IPS DF 6.9 (cell line): ENCODE measurements at regions not wholly inside any gene's neighbourhood (a gene's known extent, or its start where the extent isn't known, plus 50 kb on each side); places are given as distances from the start of the nearest gene placed in this dataset.
"Not testable (repeated sequence)": the region's sequence is repeated elsewhere in the genome, so short reads cannot be mapped to it uniquely, and the experiment has no call there.

ENCODE experiments used
- DNase-seq: peaks from one replicate; pipeline ENCODE4 v3.0.0-alpha.2; 2013; ENCODE audit warnings: low read depth, low spot score
- H3K27ac ChIP-seq: one replicate; pipeline ENCODE4 v1.5.1; 2013; ENCODE audit warnings: low read length, control low read depth
- H3K27me3 ChIP-seq: 2 replicates; pipeline ENCODE4 v1.6.1; 2013; ENCODE audit warnings: mild to moderate bottlenecking, low read length; ENCODE audit not compliant: control insufficient read depth, insufficient read depth
- H3K36me3 ChIP-seq: 2 replicates; pipeline ENCODE4 v1.6.1; 2013; ENCODE audit warnings: low read length; ENCODE audit not compliant: control insufficient read depth, insufficient read depth
- H3K4me1 ChIP-seq: 2 replicates; pipeline ENCODE4 v1.6.1; 2013; ENCODE audit warnings: low read length; ENCODE audit not compliant: control insufficient read depth, insufficient read depth
- H3K4me3 ChIP-seq: 2 replicates; pipeline ENCODE4 v1.5.1; 2013; ENCODE audit warnings: mild to moderate bottlenecking, low read length
- H3K9me3 ChIP-seq: 2 replicates; pipeline ENCODE4 v1.6.1; 2013; ENCODE audit warnings: low read length, inconsistent platforms; ENCODE audit not compliant: control insufficient read depth, insufficient read depth
- WGBS: extraction: QIAGEN DNeasy Blood & Tissue Kit; methylation state at CpG from one replicate; pipeline ENCODE4 v1.1.7; 2013; ENCODE audit warnings: mixed read lengths, missing lambda C conversion rate; ENCODE audit not compliant: insufficient read length, insufficient coverage; 5-methylcytosine and 5-hydroxymethylcytosine counted together

- H3K27me3 ChIP-seq: no peaks in the 10 kb centered on the region
- no peak overlapping the region for H3K4me3 ChIP-seq
- no peaks in the 10 kb centered on the region for H3K4me1 ChIP-seq
- no peak overlapping the region for H3K27ac ChIP-seq
- H3K36me3 ChIP-seq: peaks cover 7% of the 10 kb centered on the region
- no peak for DNase-seq
- H3K9me3 ChIP-seq: peaks cover 2% of the 10 kb centered on the region
These were observed 520.1 kb upstream of the IMPG1 start for GRCh38 chr6:76592566-76592965.

- no peaks in the 10 kb centered on the region for H3K36me3 ChIP-seq
- no peaks in the 10 kb centered on the region for H3K4me1 ChIP-seq
- no peak for DNase-seq
- H3K4me3 ChIP-seq: no peak overlapping the region
- WGBS: no CpG with 5 or more reads among the region's 2 CpGs
- no peaks in the 10 kb centered on the region for H3K27me3 ChIP-seq
- H3K9me3 ChIP-seq: no peaks in the 10 kb centered on the region
- no peak overlapping the region for H3K27ac ChIP-seq
These were observed 514.8 kb upstream of the IMPG1 start for GRCh38 chr6:76587271-76587670.

- Histone ChIP-seq H3K27ac (no peak overlapping the region), H3K9me3 (no peaks in the 10 kb centered on the region), H3K27me3 (no peaks in the 10 kb centered on the region), H3K4me1 (no peaks in the 10 kb centered on the region), H3K36me3 (no peaks in the 10 kb centered on the region), H3K4me3 (no peak overlapping the region)
- DNase-seq: no peak
- WGBS: no CpG with 5 or more reads among the region's 2 CpGs
These were observed 511.7 kb upstream of the IMPG1 start for GRCh38 chr6:76584121-76584520.

- no peak for DNase-seq
- no peaks in the 10 kb centered on the region for H3K4me1 ChIP-seq
- H3K4me3 ChIP-seq: no peak overlapping the region
- no peaks in the 10 kb centered on the region for H3K9me3 ChIP-seq
- WGBS: no CpG with 5 or more reads among the region's 1 CpG
- no peaks in the 10 kb centered on the region for H3K27me3 ChIP-seq
- no peak overlapping the region for H3K27ac ChIP-seq
- H3K36me3 ChIP-seq: no peaks in the 10 kb centered on the region
These were observed 506.3 kb upstream of the IMPG1 start for GRCh38 chr6:76578746-76579145.

- H3K27me3 ChIP-seq: no peaks in the 10 kb centered on the region
- no CpG with 5 or more reads among the region's 4 CpGs for WGBS
- no peak for DNase-seq
- no peaks in the 10 kb centered on the region for H3K9me3 ChIP-seq
- H3K4me3 ChIP-seq: no peak overlapping the region
- H3K4me1 ChIP-seq: no peaks in the 10 kb centered on the region
- H3K36me3 ChIP-seq: no peaks in the 10 kb centered on the region
- no peak overlapping the region for H3K27ac ChIP-seq
These were observed 502.3 kb upstream of the IMPG1 start for GRCh38 chr6:76574746-76575145.

GRCh38 chr6:76565932-76566331 lies 493.5 kb upstream of the IMPG1 start:
- H3K27me3 ChIP-seq: no peaks in the 10 kb centered on the region
- no peak overlapping the region for H3K27ac ChIP-seq

GRCh38 chr6:76562371-76562770 lies 489.9 kb upstream of the IMPG1 start:
- not testable (repeated sequence) for H3K36me3 ChIP-seq, H3K27me3 ChIP-seq, H3K9me3 ChIP-seq, DNase-seq, H3K4me1 ChIP-seq, H3K27ac ChIP-seq
- no CpG with 5 or more reads among the region's 4 CpGs for whole genome bisulfite sequencing
- H3K4me3 ChIP-seq: peak overlapping the region; percentile 22; the same call in 1 of the 2 replicates

More at GRCh38 chr6:76565932-76566331, 493.5 kb upstream of the IMPG1 start:
- no peaks in the 10 kb centered on the region for H3K9me3 ChIP-seq
- no peak for DNase-seq
- H3K4me3 ChIP-seq: no peak overlapping the region
- 0 out of 2 replicates have a peak, but pooled peaks cover 3% of the 10 kb centered on the region for H3K36me3 ChIP-seq
- no peaks in the 10 kb centered on the region for H3K4me1 ChIP-seq

GRCh38 chr6:76560851-76561755 lies 488.6 kb upstream of the IMPG1 start:
- H3K4me3 ChIP-seq: peak overlapping the region; percentile 39; the same call in 1 of the 2 replicates
- H3K4me1 ChIP-seq, H3K27ac ChIP-seq, H3K36me3 ChIP-seq, H3K27me3 ChIP-seq, H3K9me3 ChIP-seq, DNase-seq: not testable (repeated sequence)
- no CpG with 5 or more reads among the region's 9 CpGs for WGBS

GRCh38 chr6:76553256-76553655 lies 480.8 kb upstream of the IMPG1 start:
- Histone ChIP-seq H3K36me3 (no peaks in the 10 kb centered on the region), H3K27me3 (no peaks in the 10 kb centered on the region), H3K4me3 (no peak overlapping the region), H3K27ac (no peak overlapping the region), H3K9me3 (no peaks in the 10 kb centered on the region), H3K4me1 (no peaks in the 10 kb centered on the region; the same call in 1 of the 2 replicates)
- no peak for DNase-seq

GRCh38 chr6:76552268-76552667 lies 479.8 kb upstream of the IMPG1 start:
- no peaks in the 10 kb centered on the region for H3K4me1 ChIP-seq
- H3K4me3 ChIP-seq: no peak overlapping the region
- H3K27me3 ChIP-seq: no peaks in the 10 kb centered on the region
- no peaks in the 10 kb centered on the region for H3K9me3 ChIP-seq
- no peak overlapping the region for H3K27ac ChIP-seq
- no peak for DNase-seq
- no peaks in the 10 kb centered on the region for H3K36me3 ChIP-seq
- WGBS: no CpG with 5 or more reads among the region's 4 CpGs

GRCh38 chr6:76533661-76534060 lies 461.2 kb upstream of the IMPG1 start:
- Histone ChIP-seq H3K4me3 (no peak overlapping the region), H3K27me3 (no peaks in the 10 kb centered on the region), H3K4me1 (no peaks in the 10 kb centered on the region), H3K9me3 (no peaks in the 10 kb centered on the region), H3K27ac (no peak overlapping the region), H3K36me3 (no peaks in the 10 kb centered on the region)
- DNase-seq: no peak
- no CpG with 5 or more reads among the region's 4 CpGs for WGBS
